NCI-H446 (cell line): ENCODE measurements at regions not wholly inside any gene's neighbourhood (a gene's known extent, or its start where the extent isn't known, plus 50 kb on each side); places are given as distances from the start of the nearest gene placed in this dataset.

Experiments used
- DNase-seq, 2 experiments: peaks; one replicate each; lab custom pipeline; 2025; lab: John Stamatoyannopoulos, UW

- no peak for DNase-seq
Measured at GRCh38 chr12:13764748-13765147, 216.7 kb downstream of the GRIN2B start.

- DNase-seq = no peak
Measured at GRCh38 chr12:13749389-13749788, 232.0 kb downstream of the GRIN2B start.

- peak; percentile 71 to 80 for DNase-seq
Measured at GRCh38 chr12:13745111-13745860, 236.1 kb downstream of the GRIN2B start.

GRCh38 chr12:13744561-13744960 is 236.8 kb downstream of the GRIN2B start:
- DNase-seq = peak; percentile 73 to 91

- no peak for DNase-seq
Measured at GRCh38 chr12:13740149-13740545, 241.3 kb downstream of the GRIN2B start.

GRCh38 chr12:13735734-13736133 is 245.7 kb downstream of the GRIN2B start:
- DNase-seq = no peak

GRCh38 chr12:13734584-13735152 is 246.7 kb downstream of the GRIN2B start:
- DNase-seq = no peak

- DNase-seq = peak; percentile 13 to 28
Measured at GRCh38 chr12:13727707-13728195, 253.7 kb downstream of the GRIN2B start.

GRCh38 chr12:13725049-13725448 is 256.4 kb downstream of the GRIN2B start:
- no peak for DNase-seq

GRCh38 chr12:13724136-13724535 is 257.3 kb downstream of the GRIN2B start:
- no peak for DNase-seq

- DNase-seq = no peak
Measured at GRCh38 chr12:13719986-13720385, 261.4 kb downstream of the GRIN2B start.

- DNase-seq = no peak
Measured at GRCh38 chr12:13718271-13718670, 263.1 kb downstream of the GRIN2B start.

- DNase-seq = no peak
Measured at GRCh38 chr12:13716119-13716518, 265.3 kb downstream of the GRIN2B start.

- no peak for DNase-seq
Measured at GRCh38 chr12:13713556-13714410, 267.6 kb downstream of the GRIN2B start.

- DNase-seq = no peak
Measured at GRCh38 chr12:13707829-13708228, 273.6 kb downstream of the GRIN2B start.

GRCh38 chr12:13702381-13702780 is 279.0 kb downstream of the GRIN2B start:
- no peak for DNase-seq

GRCh38 chr12:13701502-13701901 is 279.9 kb downstream of the GRIN2B start:
- no peak for DNase-seq

- no peak for DNase-seq
Measured at GRCh38 chr12:13697973-13698372, 283.4 kb downstream of the GRIN2B start.

- DNase-seq = no peak
Measured at GRCh38 chr12:13695781-13696180, 285.6 kb downstream of the GRIN2B start.

GRCh38 chr12:13692332-13692731 is 289.1 kb downstream of the GRIN2B start:
- no peak for DNase-seq

- no peak for DNase-seq
Measured at GRCh38 chr12:13691598-13691997, 289.8 kb downstream of the GRIN2B start.

- no peak for DNase-seq
Measured at GRCh38 chr12:13687633-13688032, 293.8 kb downstream of the GRIN2B start.

- no peak for DNase-seq
Measured at GRCh38 chr12:13686260-13686659, 295.1 kb downstream of the GRIN2B start.
